Suprapubic skin (tissue), 4 donors: ENCODE measurements at regions not wholly inside any gene's neighbourhood (a gene's known extent, or its start where the extent isn't known, plus 50 kb on each side); places are given as distances from the start of the nearest gene placed in this dataset.

Experiments
- DNase-seq, 2 donors: peaks; one replicate each; pipeline ENCODE4 v3.0.0-alpha.2; 2019; ENCODE audit warnings: low spot score in 2 of 2
- H3K27ac ChIP-seq: fragments of 200-600 bp; sonication (generic); one replicate; pipeline ENCODE4 v1.5.1; 2019
- H3K27me3 ChIP-seq: fragments of 200-600 bp; sonication (generic); one replicate; pipeline ENCODE4 v1.5.1; 2019
- H3K36me3 ChIP-seq: fragments of 200-600 bp; sonication (generic); one replicate; pipeline ENCODE4 v1.5.1; 2019
- H3K4me1 ChIP-seq: fragments of 200-600 bp; sonication (generic); one replicate; pipeline ENCODE4 v1.5.1; 2019
- H3K4me3 ChIP-seq: fragments of 200-600 bp; sonication (generic); one replicate; pipeline ENCODE4 v1.5.1; 2019; ENCODE audit warnings: mild to moderate bottlenecking
- H3K9me3 ChIP-seq: fragments of 200-600 bp; sonication (generic); one replicate; pipeline ENCODE4 v1.5.1; 2019
- CTCF ChIP-seq, 2 donors: fragments of 200-600 bp in 1 of 2; fragments of 450-650 bp in 1 of 2; sonication (generic) in 1 of 2; IDR thresholded peaks; one replicate each; pipeline ENCODE4 v1.5.1; 2016 to 2019; ENCODE audit warnings: antibody characterized with exemption in 2 of 2, mild to moderate bottlenecking in 1 of 2, moderate library complexity in 1 of 2
- EP300 ChIP-seq: sonication (generic); formaldehyde crosslinking; IDR thresholded peaks from one replicate; pipeline ENCODE4 v1.6.1; 2017; ENCODE audit warnings: antibody characterized with exemption
- POLR2A ChIP-seq, 2 donors: fragments of 450-650 bp; IDR thresholded peaks; one replicate each; pipeline ENCODE4 v1.6.1; 2017; ENCODE audit warnings: antibody characterized with exemption in 2 of 2, mild to moderate bottlenecking in 2 of 2, moderate library complexity in 2 of 2
- POLR2AphosphoS5 ChIP-seq, 3 donors: sonication (generic); formaldehyde crosslinking; IDR thresholded peaks; one replicate each; pipeline ENCODE4 v1.6.1; 2017; ENCODE audit warnings: antibody characterized with exemption in 3 of 3
- WGBS: methylation state at CpG from one replicate; pipeline ENCODE4 v1.1.5; 2018; 5-methylcytosine and 5-hydroxymethylcytosine counted together

DNA sequence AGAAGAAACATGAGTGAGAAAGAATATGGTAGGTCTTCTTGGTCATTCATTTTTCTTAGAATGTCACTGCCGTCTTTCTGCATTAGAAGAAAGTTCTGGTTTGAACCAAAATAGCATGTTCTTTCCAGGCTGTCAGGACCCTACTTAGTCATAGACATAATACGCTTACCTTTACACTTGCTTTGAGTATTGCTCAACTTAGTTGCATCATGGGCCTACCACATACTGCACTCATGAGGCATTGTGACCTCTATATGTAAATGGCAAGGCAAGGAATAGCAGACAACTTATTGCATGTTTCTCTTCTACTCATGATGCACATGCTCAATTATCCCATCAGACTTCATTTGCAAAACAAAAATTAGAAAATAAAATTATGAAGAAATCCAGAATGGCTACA is 415.0 kb downstream of the HLX start:
- Histone ChIP-seq H3K36me3 (no peaks in the 10 kb centered on the region), H3K27ac (no peak overlapping the region), H3K4me3 (no peak overlapping the region), H3K27me3 (no peaks in the 10 kb centered on the region), H3K9me3 (no peaks in the 10 kb centered on the region), H3K4me1 (no peaks in the 10 kb centered on the region)
- TF ChIP-seq CTCF (IDR thresholded peaks at IDR 0.05), result no peak
- no peak for TF ChIP-seq EP300
- TF ChIP-seq POLR2A (IDR thresholded peaks at IDR 0.05), result no peak
- no peak for TF ChIP-seq POLR2AphosphoS5 (IDR thresholded peaks at IDR 0.05)
- 89% methylated on average over 2 of the region's 2 CpGs for WGBS
- no peak for DNase-seq

DNA sequence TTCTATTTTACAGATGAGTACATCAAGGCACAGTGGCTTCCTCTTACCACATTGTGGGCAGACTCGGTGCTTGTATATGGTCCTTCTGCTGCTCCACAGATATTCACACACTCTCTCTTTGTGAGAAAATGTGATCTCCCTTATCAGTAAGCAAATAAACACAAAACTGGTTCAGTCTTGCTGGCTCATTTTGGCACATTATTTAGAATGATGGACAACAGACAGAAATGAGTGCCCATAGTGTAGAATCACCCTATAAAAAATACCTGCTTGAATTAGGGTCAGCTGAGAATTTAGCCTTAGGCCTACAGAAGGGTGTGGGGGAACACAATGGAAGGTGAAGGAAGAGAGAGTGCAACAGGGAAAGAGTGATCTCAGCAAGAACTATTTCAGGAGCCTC is 423.1 kb downstream of the HLX start:
- H3K4me3 ChIP-seq, result no peak overlapping the region
- no peaks in the 10 kb centered on the region for H3K9me3 ChIP-seq
- no peaks in the 10 kb centered on the region for H3K4me1 ChIP-seq
- no peak for DNase-seq
- H3K36me3 ChIP-seq, result no peaks in the 10 kb centered on the region
- no peak for TF ChIP-seq CTCF (IDR thresholded peaks at IDR 0.05)
- TF ChIP-seq POLR2A (IDR thresholded peaks at IDR 0.05), result no peak
- no peak for TF ChIP-seq EP300
- no peak for TF ChIP-seq POLR2AphosphoS5 (IDR thresholded peaks at IDR 0.05)
- H3K27ac ChIP-seq, result no peak overlapping the region
- 83% methylated on average over 1 of the region's 1 CpG for WGBS
- no peaks in the 10 kb centered on the region for H3K27me3 ChIP-seq

GRCh38 chr1:221302810-221303209 is 423.6 kb downstream of the HLX start:
- no peak overlapping the region for H3K27ac ChIP-seq
- no peak for TF ChIP-seq POLR2A (IDR thresholded peaks at IDR 0.05)
- no peak for TF ChIP-seq EP300
- TF ChIP-seq CTCF (IDR thresholded peaks at IDR 0.05), result no peak
- no peak for TF ChIP-seq POLR2AphosphoS5 (IDR thresholded peaks at IDR 0.05)
- no peaks in the 10 kb centered on the region for H3K36me3 ChIP-seq
- WGBS, result 56% methylated on average over 1 of the region's 1 CpG
- no peak overlapping the region for H3K4me3 ChIP-seq
- no peak for DNase-seq
- H3K9me3 ChIP-seq, result no peaks in the 10 kb centered on the region
- no peaks in the 10 kb centered on the region for H3K4me1 ChIP-seq
- H3K27me3 ChIP-seq, result no peaks in the 10 kb centered on the region

DNA sequence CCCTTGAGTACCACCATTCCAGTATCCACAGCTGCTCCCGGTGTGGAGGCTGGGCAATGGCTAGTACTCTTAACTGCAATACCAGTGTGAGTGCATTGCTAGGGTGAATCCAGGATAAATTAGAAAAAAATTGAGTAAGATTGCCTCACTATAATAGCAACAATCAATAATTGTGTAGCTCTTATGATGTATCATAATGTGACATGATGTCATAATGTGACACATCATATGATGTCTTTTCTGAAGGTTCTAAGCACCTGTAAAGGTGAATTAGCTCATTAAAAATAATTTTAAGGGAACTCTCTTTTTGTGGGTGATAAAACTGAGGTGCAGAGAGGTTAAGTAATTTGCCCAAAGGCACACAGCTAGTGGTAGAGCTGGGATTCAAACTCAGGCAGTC is 424.4 kb downstream of the HLX start:
- 83% methylated on average over 1 of the region's 1 CpG for WGBS
- no peak for DNase-seq
- H3K27ac ChIP-seq, result no peak overlapping the region
- no peaks in the 10 kb centered on the region for H3K27me3 ChIP-seq
- no peaks in the 10 kb centered on the region for H3K36me3 ChIP-seq
- no peaks in the 10 kb centered on the region for H3K9me3 ChIP-seq
- no peaks in the 10 kb centered on the region for H3K4me1 ChIP-seq
- no peak overlapping the region for H3K4me3 ChIP-seq
- TF ChIP-seq POLR2A (IDR thresholded peaks at IDR 0.05) (no peak), CTCF (IDR thresholded peaks at IDR 0.05) (no peak), EP300 (no peak), POLR2AphosphoS5 (IDR thresholded peaks at IDR 0.05) (no peak)

GRCh38 chr1:221306239-221306638 is 427.0 kb downstream of the HLX start:
- no peak for TF ChIP-seq CTCF (IDR thresholded peaks at IDR 0.05)
- no peak for TF ChIP-seq POLR2A (IDR thresholded peaks at IDR 0.05)
- no peak for TF ChIP-seq EP300
- no peak for TF ChIP-seq POLR2AphosphoS5 (IDR thresholded peaks at IDR 0.05)
- H3K27me3 ChIP-seq, result no peaks in the 10 kb centered on the region
- no peaks in the 10 kb centered on the region for H3K4me1 ChIP-seq
- DNase-seq, result no peak
- H3K27ac ChIP-seq, result no peak overlapping the region
- no peaks in the 10 kb centered on the region for H3K36me3 ChIP-seq
- H3K4me3 ChIP-seq, result no peak overlapping the region
- WGBS, result 94% methylated on average over 5 of the region's 5 CpGs
- no peaks in the 10 kb centered on the region for H3K9me3 ChIP-seq
